ENCODE measurements at regions not wholly inside any gene's neighbourhood (a gene's known extent, or its start where the extent isn't known, plus 50 kb on each side); places are given as distances from the start of the nearest gene placed in this dataset.
"Not testable (repeated sequence)": the region's sequence is repeated elsewhere in the genome, so short reads cannot be mapped to it uniquely, and the experiment has no call there.

DNA sequence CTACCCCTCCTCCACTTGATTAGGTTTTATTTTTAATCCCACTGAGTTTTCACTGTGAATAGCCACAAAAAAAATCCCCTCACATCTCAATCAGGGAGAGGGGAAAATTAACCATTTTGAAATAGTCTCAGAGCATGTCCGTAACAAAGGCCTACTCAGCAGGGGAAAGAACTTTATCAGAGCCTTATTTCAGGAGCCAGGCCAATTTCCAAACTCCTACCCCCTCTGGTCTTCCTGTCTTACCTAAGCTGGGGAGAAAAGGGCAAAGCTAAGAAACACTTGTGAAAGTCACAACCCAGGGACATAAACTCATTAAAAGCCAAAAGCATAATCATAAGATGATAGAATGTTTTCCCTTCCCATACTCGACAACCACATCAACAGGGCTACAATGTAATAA, 260.3 kb upstream of the DIO3 start:
- no peak for DNase-seq

DNA sequence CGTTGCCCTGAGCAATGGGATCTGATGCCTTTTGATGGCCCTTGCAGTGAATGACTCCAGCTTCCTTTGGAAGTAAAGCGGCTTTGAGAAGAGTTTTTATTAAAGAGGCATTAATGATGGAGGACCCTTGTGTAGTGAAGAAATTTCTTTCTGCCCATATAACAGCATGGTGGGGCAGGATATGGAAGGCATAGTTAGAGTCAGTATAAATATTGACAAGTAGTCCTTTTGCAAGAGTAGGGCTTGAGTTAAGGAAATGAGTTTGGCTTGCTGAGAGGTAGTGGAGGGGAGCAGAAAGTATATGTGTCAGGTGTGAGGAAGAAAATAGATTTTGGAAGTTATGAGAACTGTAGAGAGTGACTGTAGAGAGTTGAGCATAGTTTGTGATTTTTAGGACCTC, 254.1 kb upstream of the DIO3 start:
- DNase-seq = not testable (repeated sequence)

DNA sequence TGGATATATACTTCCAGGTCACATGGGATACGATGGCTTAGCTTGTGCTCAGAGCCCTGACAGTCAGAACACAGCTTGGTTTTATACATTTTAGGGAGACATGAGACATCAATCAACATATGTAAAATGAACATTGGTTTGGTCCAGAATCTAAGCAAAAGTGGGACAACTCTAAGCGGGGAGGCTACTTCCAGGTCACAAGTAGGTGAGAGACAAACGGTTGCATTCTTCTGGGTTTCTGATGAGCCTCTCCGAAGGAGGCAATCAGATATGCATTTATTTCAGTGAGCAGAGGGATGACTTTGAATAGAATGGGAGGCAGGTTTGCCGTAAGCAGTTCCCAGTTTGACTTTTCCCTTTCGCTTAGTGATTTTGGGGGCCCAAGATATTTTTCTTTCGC, 250.1 kb upstream of the DIO3 start:
- DNase-seq = not testable (repeated sequence)

DNA sequence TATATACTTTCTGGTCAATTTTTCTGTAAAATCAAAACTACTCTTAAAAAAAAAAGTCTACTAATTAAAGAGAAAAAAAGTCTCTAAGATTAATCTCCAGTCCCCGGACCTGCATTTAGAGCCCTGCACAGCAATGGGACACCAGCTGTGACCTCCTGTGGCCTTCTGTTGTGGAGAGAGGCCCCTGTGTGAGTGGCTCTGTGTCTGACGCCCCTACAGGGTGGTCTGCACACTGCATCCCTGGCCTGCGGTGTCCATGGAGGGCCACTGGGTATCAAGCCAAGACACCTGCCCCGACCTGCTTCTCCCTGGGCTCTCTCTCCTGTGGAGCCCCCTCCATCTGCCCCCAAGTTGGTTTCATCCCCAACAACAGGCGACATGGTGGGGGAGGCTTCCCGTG, 248.0 kb upstream of the DIO3 start:
- DNase-seq = no peak

DNA sequence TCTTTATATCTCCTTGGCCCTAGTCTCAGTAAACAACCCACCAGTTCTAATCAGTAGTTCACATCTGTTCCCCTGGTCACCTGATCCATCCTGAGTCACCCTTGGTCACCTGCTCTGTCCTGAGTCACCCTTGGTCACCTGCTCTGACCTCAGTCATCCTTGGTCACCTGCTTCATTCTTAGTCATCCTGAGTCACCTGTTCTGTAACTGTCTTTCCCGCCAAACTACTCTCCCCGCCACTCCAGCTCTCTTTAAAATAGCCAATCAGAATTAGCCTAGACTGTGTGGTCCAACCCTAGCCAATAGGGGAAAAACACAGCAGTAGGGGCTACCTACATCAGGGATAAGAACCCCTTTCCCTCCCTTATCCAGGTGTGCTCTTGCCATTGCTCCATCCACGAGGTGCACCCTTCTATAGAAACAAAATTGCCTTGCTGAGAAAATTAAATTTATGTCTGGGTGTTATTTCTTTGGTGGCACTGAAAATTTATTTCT, 245.4 kb upstream of the DIO3 start:
- no peak for DNase-seq

DNA sequence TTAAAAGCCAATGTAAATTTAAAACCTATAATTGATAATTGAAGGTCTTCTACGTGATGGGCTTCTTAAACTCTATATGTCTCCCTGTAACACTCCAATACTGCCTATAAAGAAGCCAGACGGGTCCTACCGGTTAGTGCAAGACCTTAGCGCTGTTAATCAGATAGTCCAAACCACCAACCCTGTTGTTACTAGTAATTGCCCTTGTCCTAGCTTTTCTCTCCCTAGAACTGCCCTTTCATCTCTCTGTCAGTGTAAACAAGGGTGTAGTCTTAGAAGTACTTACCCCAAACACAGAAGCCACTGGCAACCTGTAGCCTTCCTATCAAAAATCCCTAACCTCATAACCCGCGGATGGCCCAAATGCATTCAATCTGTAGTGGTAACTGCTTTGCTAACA, 243.0 kb upstream of the DIO3 start:
- DNase-seq = no peak

DNA sequence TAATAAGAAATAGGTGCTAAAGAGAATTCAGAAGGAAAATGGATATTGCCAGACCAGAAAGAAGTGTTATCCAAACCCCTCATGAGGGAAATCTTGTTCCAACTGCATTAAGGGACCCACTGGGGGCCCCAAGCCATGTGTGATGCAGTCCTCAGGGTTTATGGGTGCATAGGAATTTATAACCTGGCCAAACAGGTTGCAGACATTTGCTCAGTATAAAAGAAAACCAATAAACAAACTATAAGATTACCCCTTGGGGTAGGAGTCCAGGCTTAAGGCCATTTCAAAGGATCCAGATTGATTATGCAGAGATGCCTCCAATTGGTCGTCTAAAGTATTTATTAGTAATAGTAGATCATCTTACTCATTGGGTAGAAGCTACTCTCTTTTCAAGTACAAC, 240.9 kb upstream of the DIO3 start:
- no peak for DNase-seq

DNA sequence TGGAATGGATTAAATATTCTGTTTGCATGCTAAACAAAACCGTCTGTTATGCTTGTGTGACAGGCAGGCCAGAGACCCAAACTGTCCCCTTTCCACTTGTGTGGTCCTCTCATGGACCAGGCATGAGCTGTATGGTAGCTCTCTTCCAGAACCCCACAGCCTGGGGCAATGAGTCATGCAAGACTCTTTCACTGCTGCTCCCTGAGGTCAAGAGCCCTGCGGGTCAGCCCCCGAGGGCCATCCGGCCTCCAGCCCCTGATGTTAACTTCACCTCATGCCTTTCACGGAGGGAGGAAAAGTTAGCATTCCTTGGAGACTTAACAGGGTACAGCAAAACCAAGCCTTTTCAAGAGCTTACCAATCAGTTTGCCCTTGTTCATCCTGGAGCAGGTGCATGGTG, 239.1 kb upstream of the DIO3 start:
- no peak for DNase-seq

DNA sequence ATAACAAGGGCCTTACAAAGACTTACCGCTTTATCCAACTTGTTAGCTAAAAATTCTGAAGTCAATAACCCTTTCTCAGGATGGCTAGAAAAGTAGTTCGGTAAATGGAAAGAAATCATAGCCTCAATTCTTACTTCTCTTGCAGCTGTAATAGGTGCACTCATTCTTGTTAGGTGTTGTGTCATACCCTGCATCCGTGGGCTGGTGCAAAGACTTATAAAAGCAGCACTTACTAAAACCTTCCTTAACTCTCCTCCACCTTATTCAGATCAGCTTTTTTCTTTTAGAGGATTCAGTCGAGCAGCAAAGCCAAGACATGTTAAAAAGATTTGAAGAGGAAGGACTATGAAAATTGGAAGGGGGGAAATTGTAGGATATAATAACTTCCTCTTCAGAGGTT, 238.2 kb upstream of the DIO3 start:
- no peak for DNase-seq

DNA sequence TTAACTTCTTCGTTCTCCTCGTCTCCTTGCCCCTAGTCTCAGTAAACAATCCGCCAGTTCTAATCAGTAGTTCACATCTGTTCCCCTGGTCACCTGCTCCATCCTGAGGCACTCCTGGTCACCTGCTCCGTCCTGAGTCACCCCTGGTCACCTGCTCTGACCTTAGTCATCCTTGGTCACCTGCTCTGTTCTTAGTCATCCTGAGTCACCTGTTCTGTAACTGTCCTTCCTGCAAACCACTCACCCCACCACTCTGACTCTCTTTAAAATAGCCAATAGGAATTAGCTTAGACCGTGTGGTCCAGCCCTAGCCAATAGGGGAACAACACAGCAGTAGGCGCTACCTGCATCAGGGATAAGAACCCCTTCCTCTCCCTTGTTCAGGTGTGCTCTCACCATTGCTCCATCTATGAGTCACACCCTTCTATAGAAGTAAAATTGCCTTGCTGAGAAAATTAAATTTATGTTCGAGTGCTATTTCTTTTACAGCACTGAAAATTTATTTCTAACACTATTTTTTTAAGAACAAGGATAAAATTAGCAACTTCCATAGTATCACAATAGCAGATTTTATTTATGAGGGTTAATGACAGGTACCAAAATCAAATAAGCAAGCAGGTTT, 237.6 kb upstream of the DIO3 start:
- not testable (repeated sequence) for DNase-seq

DNA sequence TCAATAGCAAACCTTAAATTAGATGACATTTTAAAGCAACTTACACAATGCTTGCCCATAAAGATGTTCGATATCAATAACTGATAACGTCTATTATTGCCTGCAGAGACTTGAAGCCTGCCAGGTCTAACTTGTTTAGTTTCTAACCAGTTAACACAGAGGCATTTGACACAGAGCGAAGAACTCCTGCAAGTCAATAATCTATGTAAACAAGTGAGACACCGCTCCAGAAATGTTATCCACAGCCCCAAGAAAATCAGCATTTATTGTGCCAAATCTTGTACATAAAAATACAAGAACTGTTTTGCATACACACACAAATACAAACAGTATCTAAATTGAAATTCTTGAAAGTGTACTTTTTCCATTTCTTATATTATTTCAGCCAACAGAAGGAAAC, 236.0 kb upstream of the DIO3 start:
- DNase-seq = no peak

DNA sequence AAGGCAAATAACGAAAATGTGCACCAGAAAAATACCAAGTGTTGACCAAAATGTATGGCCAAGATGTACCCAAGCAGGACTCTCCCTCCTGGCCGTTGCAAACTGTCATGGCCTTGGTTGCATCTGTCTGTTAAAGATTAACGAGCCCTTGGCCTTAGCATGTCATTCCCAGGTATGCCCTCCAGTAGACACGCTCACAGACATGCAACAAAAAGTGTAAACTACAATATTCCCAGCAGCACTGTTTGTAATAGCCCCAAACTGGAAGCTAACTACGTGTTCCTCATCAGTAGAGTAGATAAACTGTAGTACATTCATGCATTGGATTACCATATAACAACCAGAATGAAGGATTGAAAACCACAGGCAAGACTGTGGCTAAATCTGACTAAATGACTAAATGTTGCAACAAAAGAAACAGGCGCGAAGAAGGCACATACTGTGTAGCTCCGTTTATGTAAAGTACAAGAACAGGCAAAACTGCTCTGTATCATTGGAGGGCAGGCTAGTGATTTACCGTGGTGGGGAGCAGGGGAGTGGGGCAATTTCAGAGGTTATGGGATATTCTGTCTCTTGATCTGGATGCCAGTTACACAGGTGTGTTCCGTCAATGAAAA, 232.8 kb upstream of the DIO3 start:
- no peak for DNase-seq

DNA sequence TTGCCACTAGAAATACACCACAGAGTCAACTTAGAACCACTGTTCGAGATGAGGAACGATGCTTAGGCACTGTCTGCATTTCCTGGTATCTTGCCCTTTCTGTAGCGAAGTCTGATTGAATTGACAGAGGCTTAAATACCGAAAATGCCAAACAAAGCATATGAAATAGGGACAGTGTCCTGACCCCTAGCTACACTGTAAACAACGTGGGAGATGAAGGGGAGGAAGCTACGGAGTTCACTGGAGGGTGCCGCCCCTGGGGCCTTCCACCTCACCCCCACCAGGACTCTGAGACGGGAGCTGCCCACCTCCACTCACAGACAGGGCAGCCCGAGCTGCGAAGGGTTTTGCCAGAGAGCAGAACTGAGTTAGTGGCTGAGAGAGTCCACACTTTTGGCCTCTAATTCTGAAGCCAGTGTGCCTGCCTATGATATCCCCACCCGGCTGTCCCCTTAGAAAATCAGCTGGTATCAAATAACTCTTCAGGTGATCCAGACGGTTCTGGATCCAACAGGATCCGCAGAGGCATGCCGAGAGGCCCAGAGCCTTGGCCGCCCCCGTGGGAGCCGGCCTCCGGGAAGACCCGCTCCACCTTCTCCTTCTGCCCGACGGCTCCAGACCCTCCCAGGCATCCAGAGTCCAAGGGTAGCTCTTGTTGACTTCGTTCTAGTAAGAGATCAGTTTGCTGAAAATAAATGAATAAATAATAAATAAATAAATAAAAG, 230.7 kb upstream of the DIO3 start:
- no peak for DNase-seq

DNA sequence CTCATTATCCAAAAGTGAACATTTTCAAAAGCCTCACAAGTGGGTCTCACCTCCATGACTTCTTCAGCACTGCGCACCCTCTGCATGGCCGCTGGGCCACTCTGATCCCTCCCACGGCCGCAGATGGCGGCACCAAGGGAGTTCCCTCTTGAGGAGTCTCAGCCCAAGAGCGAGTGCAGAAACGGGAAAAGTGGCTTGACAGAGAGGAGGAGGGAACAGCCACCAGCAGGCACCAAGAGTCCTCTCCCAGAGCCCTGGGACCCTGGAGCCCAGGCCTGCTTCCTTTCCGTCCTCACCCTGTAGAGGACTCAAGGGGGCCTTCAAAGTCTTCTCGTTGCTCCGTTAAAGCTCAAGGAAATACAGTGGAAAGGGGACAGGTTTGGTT, 230.2 kb upstream of the DIO3 start:
- no peak for DNase-seq

DNA sequence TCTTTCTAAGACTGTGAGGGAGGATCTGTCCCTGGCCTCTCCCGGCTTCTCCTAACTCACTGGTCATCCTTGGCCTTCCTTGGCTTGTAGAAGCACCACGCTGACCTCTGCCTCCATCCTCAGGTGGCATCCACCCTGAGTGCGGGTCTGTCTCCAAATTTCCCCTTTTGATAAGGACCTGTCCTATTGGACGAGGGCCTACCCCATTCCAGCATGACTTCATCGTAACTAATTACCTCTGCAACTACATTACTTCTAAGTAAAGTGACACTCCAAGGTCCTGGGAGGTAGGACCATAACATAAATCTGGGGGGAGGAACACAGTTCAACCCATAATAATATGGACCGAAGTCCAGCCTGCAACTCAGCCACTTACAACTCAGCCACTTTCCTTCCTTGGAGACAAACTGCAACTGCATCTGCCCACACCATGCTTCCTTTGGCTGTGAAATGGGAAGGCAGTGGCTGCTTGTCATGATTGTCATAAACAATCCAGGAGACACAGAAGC, 229.6 kb upstream of the DIO3 start:
- DNase-seq = no peak

DNA sequence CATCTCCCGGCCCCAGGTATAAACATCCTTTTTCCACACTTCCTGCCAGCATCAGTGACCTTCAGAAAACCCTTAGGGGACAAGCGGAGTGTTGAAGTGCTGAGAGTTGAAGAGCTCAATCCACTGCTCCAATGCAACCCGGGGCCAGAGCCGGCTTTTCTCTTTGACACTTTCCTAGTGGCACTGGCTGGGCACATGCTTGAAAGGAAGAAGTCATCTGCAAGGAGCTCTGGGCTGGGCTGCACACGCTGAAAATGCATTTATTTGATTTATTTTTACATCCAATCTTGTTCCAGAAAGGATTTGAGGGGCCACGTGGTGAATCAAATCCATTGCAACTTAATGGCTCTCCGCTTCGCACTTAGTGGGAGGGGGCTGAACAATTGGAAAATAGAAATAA, 229.0 kb upstream of the DIO3 start:
- DNase-seq = no peak

DNA sequence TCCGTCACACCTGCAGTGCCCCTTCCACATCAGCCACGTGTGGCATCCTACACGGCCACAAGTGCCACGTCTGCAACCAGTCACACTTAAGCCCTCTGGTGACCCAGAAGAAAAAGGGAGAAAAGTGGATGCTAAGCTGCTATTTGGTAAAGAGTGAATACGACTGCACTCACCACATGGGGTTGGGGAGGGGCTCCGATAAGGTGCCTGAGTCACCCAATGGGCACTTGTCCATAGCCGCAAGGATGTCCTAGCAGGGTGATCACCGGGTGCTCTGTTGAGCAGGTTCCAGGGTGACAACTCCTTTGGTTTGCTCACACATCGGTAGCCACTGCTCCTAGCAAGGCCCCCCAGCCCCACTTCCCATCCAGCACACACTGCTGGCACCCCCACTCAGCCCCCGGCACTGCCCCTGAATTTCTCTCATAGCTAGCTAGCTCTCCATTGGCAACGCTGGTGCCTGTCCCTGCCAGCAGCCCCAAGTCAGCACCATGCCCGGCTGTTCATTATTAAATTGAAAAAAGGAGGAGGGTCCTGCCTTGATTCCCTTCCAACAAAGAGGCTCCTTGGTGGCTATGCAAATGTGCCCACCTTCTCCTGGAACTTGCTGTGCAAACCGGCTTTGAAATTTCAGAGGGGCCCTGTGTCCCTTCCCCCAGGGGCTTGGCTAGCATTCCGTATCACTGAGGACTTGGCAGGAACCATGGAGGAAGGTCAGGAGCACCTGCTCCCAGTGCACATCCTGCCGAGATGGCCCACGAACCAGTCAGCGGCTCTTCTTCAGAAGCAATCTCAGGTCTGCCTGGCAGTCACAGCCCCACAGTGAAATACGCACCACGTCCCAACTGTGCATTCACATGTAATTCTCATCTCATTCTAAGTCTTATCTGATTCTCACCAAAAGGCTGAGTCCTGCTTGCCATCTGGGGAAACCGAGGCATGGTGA, 227.7 kb upstream of the DIO3 start:
- no peak for DNase-seq

DNA sequence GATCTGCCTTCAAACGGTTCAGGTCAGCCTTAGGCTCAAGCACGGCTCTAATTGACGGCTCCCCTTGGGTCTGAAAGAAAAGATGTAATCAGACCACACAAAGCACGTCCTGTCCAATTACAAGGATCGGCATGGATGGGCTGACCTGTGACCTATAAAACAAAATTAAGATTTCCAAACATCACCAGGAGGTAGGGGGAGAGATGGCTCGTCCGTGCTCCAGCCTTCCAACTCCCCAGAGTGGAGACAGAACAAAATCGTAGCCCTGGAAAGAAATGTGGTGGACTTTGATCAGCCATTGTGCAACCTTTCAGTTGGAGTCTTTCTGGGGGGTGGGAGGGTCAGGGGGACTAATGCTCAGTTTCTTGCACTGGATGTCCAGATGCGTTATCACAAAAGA, 226.6 kb upstream of the DIO3 start:
- no peak for DNase-seq

DNA sequence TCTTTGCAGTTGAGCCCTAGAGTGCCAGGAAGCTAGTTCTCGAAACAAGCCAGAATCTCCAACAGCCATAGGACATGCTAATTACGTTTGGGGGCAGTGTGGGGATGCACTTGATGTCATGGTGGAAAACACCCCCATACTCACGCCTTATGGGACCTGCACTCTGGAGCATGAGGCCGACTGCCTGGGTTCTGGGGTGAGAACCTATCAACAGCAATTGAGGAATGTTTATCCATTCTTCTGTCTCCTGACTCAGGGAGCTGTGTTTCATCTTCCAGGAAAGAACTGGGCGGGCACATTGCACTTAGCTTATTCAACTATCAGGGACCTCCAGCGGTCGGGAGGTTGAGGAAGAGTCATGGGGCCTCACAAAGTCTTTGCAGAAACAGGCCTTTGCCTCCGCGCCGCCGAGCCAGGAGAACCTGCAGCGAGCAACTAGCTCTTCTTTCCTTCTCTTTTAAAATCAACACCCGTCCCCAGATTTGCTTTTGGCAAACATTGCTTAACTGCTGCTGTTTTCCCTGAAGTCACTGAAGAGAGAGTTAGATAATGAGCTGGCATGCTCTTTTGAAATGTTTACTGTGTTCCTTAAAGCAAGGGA, 226.1 kb upstream of the DIO3 start:
- no peak for DNase-seq

DNA sequence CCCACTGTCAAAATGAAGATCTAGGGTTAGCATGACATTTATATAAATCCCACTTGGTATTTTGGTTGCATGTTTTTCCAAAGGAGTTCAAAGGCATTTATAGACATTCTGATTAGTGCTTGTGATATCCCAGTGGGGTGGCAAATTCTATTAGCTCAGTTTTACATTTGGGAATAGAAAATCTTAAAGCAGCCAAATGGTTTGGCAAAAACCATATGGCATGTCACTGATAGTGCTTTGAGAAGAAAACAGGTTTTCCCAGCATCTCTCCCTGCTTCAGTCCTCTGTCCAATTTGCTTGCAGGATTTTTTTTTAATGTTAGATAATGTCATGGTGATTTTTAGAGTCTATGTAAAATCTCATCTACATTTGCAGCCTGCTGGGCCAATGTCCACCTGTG, 225.1 kb upstream of the DIO3 start:
- no peak for DNase-seq

DNA sequence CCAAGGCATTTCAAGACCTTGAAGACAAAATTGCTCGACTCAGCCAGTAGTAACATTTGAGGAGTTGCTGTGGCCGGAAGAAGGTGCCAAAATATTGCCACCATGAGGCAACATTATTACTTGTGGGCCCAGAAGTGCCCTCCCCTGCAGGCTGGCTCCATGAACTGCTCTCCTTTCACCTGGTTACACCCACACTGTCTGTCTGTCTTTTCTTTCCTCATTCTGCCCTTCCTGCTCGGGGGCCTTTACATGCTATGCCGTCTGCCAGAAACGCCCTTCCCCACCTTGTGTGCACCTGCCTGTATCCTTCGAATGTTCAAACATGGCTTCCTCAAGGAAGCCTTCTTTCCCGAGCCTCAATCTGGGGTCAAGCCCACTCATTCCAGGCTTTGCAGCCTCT, 224.2 kb upstream of the DIO3 start:
- DNase-seq = no peak

DNA sequence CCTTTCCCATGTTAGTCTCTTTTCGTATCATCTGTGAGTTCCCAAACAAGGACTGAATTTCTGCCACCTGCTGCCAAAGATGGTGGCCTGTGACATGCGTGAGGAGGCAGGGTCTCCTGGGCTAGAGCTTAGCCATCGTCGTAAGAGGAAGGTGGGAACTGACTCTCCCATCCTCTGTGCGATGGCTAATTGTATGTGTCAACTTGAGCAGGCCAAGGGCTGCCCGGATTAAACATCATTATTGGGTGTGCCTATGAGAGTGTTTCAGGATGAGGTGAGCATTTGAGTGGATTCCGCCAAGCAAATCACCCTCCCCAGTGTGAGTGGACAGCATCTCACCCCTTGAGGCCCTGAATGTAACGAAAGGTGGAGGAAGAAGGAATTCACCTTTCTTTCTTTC, 220.7 kb upstream of the DIO3 start:
- no peak for DNase-seq

Measured in activated CD4-positive, alpha-beta T cell treated with anti-CD3 and anti-CD28 coated beads for 48 hours (primary cell).